HG02970 (cell line): ENCODE measurements at regions not wholly inside any gene's neighbourhood (a gene's known extent, or its start where the extent isn't known, plus 50 kb on each side); places are given as distances from the start of the nearest gene placed in this dataset.

ENCODE experiments used
- ATAC-seq: cut with Tn5 transposase; IDR thresholded peaks from one replicate; pipeline ENCODE4 v1.9.1; 2021; ENCODE audit warnings: mild to moderate bottlenecking, moderate library complexity, moderate number of reproducible peaks; ENCODE audit not compliant: unreplicated experiment, low FRiP score

- ATAC-seq, result no peak
Measured at GRCh38 chr5:174607205-174607604, 117.2 kb upstream of the MSX2 start.

GRCh38 chr5:174607916-174608315, 116.5 kb upstream of the MSX2 start:
- ATAC-seq, result no peak

- ATAC-seq, result no peak
Measured at GRCh38 chr5:174608631-174609097, 115.7 kb upstream of the MSX2 start.

GRCh38 chr5:174609116-174609515, 115.3 kb upstream of the MSX2 start:
- ATAC-seq, result no peak

- no peak for ATAC-seq
Measured at GRCh38 chr5:174610968-174611367, 113.4 kb upstream of the MSX2 start.

GRCh38 chr5:174612686-174613085, 111.7 kb upstream of the MSX2 start:
- ATAC-seq, result no peak

- ATAC-seq, result no peak
Measured at GRCh38 chr5:174614500-174615135, 109.8 kb upstream of the MSX2 start.

- ATAC-seq, result no peak
Measured at GRCh38 chr5:174616036-174616435, 108.3 kb upstream of the MSX2 start.

- ATAC-seq, result no peak
Measured at GRCh38 chr5:174617285-174617684, 107.1 kb upstream of the MSX2 start.

- no peak for ATAC-seq
Measured at GRCh38 chr5:174617910-174618309, 106.5 kb upstream of the MSX2 start.

GRCh38 chr5:174618589-174618988, 105.8 kb upstream of the MSX2 start:
- no peak for ATAC-seq

GRCh38 chr5:174622067-174622466, 102.3 kb upstream of the MSX2 start:
- no peak for ATAC-seq

- ATAC-seq, result no peak
Measured at GRCh38 chr5:174623018-174623417, 101.4 kb upstream of the MSX2 start.

- ATAC-seq, result no peak
Measured at GRCh38 chr5:174623433-174624019, 100.9 kb upstream of the MSX2 start.

GRCh38 chr5:174624733-174625522, 99.5 kb upstream of the MSX2 start:
- no peak for ATAC-seq

GRCh38 chr5:174625591-174626350, 98.6 kb upstream of the MSX2 start:
- no peak for ATAC-seq

- ATAC-seq, result no peak
Measured at GRCh38 chr5:174626369-174626920, 97.9 kb upstream of the MSX2 start.

GRCh38 chr5:174636094-174636493, 88.3 kb upstream of the MSX2 start:
- ATAC-seq, result no peak

GRCh38 chr5:174642816-174643405, 81.5 kb upstream of the MSX2 start:
- ATAC-seq, result no peak

- ATAC-seq, result no peak
Measured at GRCh38 chr5:174644436-174644835, 79.9 kb upstream of the MSX2 start.
